Superior temporal gyrus (tissue), 1 donor: ENCODE measurements at regions not wholly inside any gene's neighbourhood (a gene's known extent, or its start where the extent isn't known, plus 50 kb on each side); places are given as distances from the start of the nearest gene placed in this dataset.
"Not testable (repeated sequence)": the region's sequence is repeated elsewhere in the genome, so short reads cannot be mapped to it uniquely, and the experiment has no call there.

Experiments
- DNase-seq: peaks from one replicate; pipeline ENCODE4 v3.0.0-alpha.2; 2016; ENCODE audit errors: extremely low spot score

GRCh38 chr4:151561551-151562256 lies 152.7 kb downstream of the FHIP1A start:
- no peak for DNase-seq

- DNase-seq = no peak
These were observed 154.2 kb downstream of the FHIP1A start for GRCh38 chr4:151563194-151563593.

GRCh38 chr4:151564321-151564720 lies 155.3 kb downstream of the FHIP1A start:
- DNase-seq = no peak

- no peak for DNase-seq
These were observed 156.6 kb downstream of the FHIP1A start for GRCh38 chr4:151565583-151565982.

GRCh38 chr4:151566053-151566452 lies 157.1 kb downstream of the FHIP1A start:
- DNase-seq = no peak

- DNase-seq = no peak
These were observed 158.1 kb downstream of the FHIP1A start for GRCh38 chr4:151567056-151567455.

GRCh38 chr4:151568966-151569365 lies 160.0 kb downstream of the FHIP1A start:
- no peak for DNase-seq

- DNase-seq = no peak
These were observed 160.7 kb downstream of the FHIP1A start for GRCh38 chr4:151569650-151570049.

GRCh38 chr4:151573474-151573873 lies 164.5 kb downstream of the FHIP1A start:
- no peak for DNase-seq

- DNase-seq = no peak
These were observed 165.0 kb downstream of the FHIP1A start for GRCh38 chr4:151573945-151574344.

GRCh38 chr4:151574968-151575367 lies 166.0 kb downstream of the FHIP1A start:
- no peak for DNase-seq

GRCh38 chr4:151575646-151576045 lies 166.7 kb downstream of the FHIP1A start:
- DNase-seq = no peak

GRCh38 chr4:151576627-151577026 lies 167.7 kb downstream of the FHIP1A start:
- no peak for DNase-seq

- no peak for DNase-seq
These were observed 172.6 kb downstream of the FHIP1A start for GRCh38 chr4:151581570-151581969.

- no peak for DNase-seq
These were observed 173.1 kb downstream of the FHIP1A start for GRCh38 chr4:151582098-151582497.

GRCh38 chr4:151583157-151583914 lies 174.4 kb downstream of the FHIP1A start:
- no peak for DNase-seq

- DNase-seq = no peak
These were observed 175.1 kb downstream of the FHIP1A start for GRCh38 chr4:151584101-151584500.

GRCh38 chr4:151595629-151596028 lies 165.2 kb downstream of the GATB start:
- not testable (repeated sequence) for DNase-seq

- not testable (repeated sequence) for DNase-seq
These were observed 163.1 kb downstream of the GATB start for GRCh38 chr4:151597691-151598090.

GRCh38 chr4:151599863-151600262 lies 160.9 kb downstream of the GATB start:
- DNase-seq = no peak

GRCh38 chr4:151600432-151600831 lies 160.4 kb downstream of the GATB start:
- no peak for DNase-seq

GRCh38 chr4:151603377-151603776 lies 157.4 kb downstream of the GATB start:
- no peak for DNase-seq

GRCh38 chr4:151604238-151604637 lies 156.6 kb downstream of the GATB start:
- DNase-seq = no peak
